ENCODE measurements at regions not wholly inside any gene's neighbourhood (a gene's known extent, or its start where the extent isn't known, plus 50 kb on each side); places are given as distances from the start of the nearest gene placed in this dataset.

DNA sequence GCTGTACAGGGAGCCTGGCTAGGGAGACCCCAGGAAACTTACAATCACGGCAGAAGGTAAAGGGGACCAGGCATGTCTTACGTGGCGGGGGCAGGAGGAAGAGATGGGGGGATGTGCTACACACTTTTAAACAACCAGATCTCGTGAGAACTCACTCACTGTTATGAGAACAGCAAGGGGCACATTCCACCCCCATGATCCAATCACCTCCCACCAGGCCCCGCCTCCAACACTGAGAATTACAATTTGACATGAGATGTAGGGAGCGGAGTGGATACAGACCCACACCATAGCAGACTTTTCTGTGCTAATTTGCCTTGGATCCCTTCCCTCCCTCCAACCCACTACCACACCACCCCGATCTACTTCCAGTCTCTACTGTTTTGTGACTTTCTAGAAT, 106.7 kb upstream of the PEG3 start:
- TF ChIP-seq, protein P1, sequence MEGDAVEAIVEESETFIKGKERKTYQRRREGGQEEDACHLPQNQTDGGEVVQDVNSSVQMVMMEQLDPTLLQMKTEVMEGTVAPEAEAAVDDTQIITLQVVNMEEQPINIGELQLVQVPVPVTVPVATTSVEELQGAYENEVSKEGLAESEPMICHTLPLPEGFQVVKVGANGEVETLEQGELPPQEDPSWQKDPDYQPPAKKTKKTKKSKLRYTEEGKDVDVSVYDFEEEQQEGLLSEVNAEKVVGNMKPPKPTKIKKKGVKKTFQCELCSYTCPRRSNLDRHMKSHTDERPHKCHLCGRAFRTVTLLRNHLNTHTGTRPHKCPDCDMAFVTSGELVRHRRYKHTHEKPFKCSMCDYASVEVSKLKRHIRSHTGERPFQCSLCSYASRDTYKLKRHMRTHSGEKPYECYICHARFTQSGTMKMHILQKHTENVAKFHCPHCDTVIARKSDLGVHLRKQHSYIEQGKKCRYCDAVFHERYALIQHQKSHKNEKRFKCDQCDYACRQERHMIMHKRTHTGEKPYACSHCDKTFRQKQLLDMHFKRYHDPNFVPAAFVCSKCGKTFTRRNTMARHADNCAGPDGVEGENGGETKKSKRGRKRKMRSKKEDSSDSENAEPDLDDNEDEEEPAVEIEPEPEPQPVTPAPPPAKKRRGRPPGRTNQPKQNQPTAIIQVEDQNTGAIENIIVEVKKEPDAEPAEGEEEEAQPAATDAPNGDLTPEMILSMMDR (IDR thresholded peaks at IDR 0.05) = no peak
- TF ChIP-seq ZFX (IDR thresholded peaks at IDR 0.05; ENCODE audit: borderline replicate concordance) = no peak
- H3K27ac ChIP-seq = no peak overlapping the region

DNA sequence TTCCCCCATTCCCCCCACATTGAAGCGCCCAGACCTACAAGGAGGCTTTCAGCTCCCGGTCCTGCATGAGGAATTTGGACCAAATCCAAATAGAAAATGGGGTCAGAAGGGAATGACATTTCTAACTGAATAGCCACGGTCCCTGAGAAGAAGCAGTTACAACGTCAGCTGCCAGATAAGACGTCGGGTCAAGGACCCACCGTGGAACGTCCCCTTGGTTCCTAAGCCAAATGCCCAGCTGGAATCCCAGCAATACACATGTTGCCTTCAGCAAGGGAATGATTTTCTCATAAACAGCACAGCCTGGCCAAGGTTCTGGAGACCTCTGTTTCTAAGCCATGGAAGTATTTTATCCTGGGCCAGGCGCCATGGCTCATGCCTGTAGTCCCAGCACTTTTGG, 109.1 kb upstream of the PEG3 start:
- H3K27ac ChIP-seq = no peak overlapping the region
- TF ChIP-seq, protein P1 (IDR thresholded peaks at IDR 0.05) = no peak
- TF ChIP-seq ZFX (IDR thresholded peaks at IDR 0.05; ENCODE audit: borderline replicate concordance) = no peak

DNA sequence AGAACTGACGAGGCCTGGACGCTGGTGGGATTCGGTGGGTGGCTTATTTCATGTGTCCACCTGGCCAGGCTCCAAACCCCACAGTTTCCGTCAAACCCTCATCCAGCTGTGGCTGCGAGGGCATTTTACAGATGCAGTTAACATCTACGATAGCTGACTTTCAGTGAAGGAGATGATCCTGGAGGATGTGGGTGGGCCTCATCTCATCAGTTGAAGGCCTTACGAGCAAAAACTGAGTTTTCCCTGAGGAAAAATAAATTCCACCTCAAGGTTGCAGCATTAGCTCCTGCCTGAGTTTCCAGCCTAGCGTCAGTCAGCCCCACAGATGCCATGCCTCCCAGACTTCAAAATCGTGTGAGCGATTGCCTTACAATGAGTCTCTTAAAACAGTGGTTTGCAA, 111.1 kb upstream of the PEG3 start:
- no peak overlapping the region for H3K27ac ChIP-seq
- TF ChIP-seq, protein P1 (IDR thresholded peaks at IDR 0.05) = no peak
- no peak for TF ChIP-seq ZFX (IDR thresholded peaks at IDR 0.05; ENCODE audit: borderline replicate concordance)

DNA sequence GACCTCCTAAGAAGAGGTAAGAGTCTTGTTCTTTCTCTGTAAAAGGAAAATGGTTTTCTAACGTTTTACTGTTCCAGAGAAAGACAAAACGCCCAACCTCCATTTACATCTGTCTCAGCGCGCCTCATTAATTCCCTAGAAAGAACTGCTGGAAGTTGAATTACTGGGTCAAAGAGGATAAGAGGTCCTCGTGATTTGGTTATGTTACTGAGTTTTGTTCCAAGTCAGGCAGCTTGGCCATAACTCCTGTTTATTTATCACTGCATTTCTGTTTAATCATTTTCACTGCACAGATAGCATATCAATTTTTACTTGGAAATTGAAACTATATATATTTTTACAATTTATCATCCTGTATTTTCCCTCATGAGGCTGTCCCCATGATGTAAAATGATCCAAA, 112.9 kb upstream of the PEG3 start:
- TF ChIP-seq, protein P1 (IDR thresholded peaks at IDR 0.05) = no peak
- no peak for TF ChIP-seq ZFX (IDR thresholded peaks at IDR 0.05; ENCODE audit: borderline replicate concordance)
- no peak overlapping the region for H3K27ac ChIP-seq

DNA sequence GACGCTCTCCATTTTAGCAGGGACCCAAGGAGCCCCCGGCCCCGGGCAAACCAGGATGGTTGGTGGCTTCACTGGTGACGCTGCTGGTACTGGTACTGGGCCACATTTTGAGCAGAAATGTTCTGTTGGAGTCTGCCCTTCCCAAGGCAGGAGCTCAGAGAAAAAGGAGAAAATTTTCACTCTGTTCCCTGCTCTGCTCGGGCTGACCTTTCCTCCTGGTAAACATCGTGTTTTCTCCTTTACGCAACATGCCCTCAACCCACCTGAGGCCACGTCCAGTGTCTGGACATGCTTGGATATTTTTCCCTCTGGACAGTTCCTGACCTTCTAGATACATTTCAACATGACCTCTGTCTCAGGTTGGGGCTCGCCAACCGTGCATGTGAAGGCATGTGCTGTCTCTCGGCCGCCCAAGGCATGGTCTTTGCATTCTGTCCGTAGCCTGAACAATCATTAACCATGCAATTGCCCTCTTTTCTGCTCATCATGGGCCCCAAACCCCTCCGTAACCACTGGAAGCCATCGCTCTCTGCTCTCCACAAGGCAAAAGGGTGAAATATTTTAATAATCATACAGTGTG, 115.2 kb upstream of the PEG3 start:
- TF ChIP-seq, protein P1 (IDR thresholded peaks at IDR 0.05) = no peak
- TF ChIP-seq ZFX (IDR thresholded peaks at IDR 0.05; ENCODE audit: borderline replicate concordance) = no peak

DNA sequence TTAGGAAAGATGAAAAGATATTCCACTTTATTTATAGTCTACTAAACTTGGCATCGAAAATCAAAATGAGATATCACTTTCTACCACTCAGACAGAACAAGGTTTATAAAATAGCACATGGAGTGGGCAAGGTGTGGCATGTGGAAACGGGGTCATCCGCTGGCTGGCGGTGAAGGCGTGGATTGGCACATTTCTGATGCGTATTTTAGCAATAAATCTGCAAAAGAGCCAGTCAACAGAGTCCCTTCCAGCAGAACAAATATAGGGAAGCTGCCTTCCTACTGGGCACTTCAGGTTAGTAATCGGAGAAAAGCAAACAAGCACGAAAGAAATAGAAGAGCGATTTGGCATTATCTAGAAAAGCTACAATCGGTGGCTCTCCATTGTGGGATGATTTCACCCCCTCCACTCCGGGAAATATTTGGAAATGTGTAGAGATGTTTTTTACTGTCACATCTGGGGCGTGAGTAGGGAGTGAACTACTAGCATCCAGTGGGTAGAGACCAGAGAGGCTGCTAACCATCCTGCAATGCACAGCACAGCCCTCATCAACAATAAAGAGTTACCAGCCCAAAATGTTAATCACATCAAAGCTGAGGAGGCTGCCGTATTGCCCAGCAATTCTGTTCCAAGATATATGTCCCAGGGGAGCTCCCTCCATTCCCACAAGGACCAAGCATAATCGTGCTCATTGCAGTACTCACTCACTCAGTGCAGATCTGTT, 116.1 kb upstream of the PEG3 start:
- no peak overlapping the region for H3K27ac ChIP-seq
- TF ChIP-seq, protein P1 (IDR thresholded peaks at IDR 0.05) = no peak
- TF ChIP-seq ZFX (IDR thresholded peaks at IDR 0.05; ENCODE audit: borderline replicate concordance) = no peak

More for the DNA sequence above, 115.2 kb upstream of the PEG3 start:
- no peak overlapping the region for H3K27ac ChIP-seq

DNA sequence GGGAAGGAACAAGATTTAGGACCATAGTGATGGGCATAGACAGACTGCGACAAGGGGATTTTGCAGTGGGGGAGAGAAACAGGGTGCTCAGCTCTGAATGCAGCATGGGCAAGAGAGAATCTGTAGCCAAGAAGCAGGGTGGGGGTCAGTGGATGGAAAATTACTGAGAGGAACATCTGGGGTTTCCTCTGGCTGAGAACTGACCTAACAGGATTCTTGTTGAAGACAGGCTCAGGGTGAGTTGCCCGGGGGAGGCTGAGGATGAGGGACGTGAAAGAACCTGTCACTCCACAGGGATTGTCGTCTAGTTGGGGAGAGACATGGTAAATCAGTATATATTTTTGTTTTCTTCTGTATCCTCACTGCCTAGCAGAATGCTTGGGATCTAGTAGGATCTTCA, 118.7 kb upstream of the PEG3 start:
- no peak overlapping the region for H3K27ac ChIP-seq
- TF ChIP-seq ZFX (IDR thresholded peaks at IDR 0.05; ENCODE audit: borderline replicate concordance) = no peak
- TF ChIP-seq, protein P1 (IDR thresholded peaks at IDR 0.05) = no peak

All from 22Rv1 (cell line).